Activated B cell treated with CpG ODN at 0.5 μM for 24 hours (primary cell): ENCODE measurements at regions not wholly inside any gene's neighbourhood (a gene's known extent, or its start where the extent isn't known, plus 50 kb on each side); places are given as distances from the start of the nearest gene placed in this dataset.

Experiments used
- ATAC-seq: fragments of 200-7000 bp; cut with Tn5 transposase; one replicate; pipeline ENCODE4 v1.10.0; 2021; ENCODE audit warnings: low read depth, mild to moderate bottlenecking, moderate library complexity
- CTCF ChIA-PET: fragments of 350-600 bp; sonication (Branson Sonifier 250); formaldehyde crosslinking; loops from one replicate; lab custom pipeline; 2021; ENCODE audit warnings: antibody characterized with exemption; lab: Charles Lee
- POLR2A ChIA-PET: fragments of 350-600 bp; sonication (Branson Sonifier 250); formaldehyde crosslinking; loops from one replicate; lab custom pipeline; 2021; ENCODE audit warnings: antibody characterized with exemption; lab: Charles Lee
- DNase-seq: peaks from one replicate; pipeline ENCODE4 v3.0.0; 2022
- H3K27ac Mint-ChIP-seq: one replicate; pipeline ENCODE4 v1.8.0; 2020; ENCODE audit warnings: mixed read lengths
- H3K27me3 Mint-ChIP-seq: one replicate; pipeline ENCODE4 v1.8.0; 2021; ENCODE audit warnings: mixed read lengths
- H3K36me3 Mint-ChIP-seq: one replicate; pipeline ENCODE4 v1.8.0; 2021; ENCODE audit warnings: low read depth, mixed read lengths
- H3K4me1 Mint-ChIP-seq: one replicate; pipeline ENCODE4 v1.8.0; 2021; ENCODE audit warnings: mixed read lengths
- H3K4me3 Mint-ChIP-seq: one replicate; pipeline ENCODE4 v1.8.0; 2020; ENCODE audit warnings: mild to moderate bottlenecking, mixed read lengths
- H3K9me3 Mint-ChIP-seq: one replicate; pipeline ENCODE4 v1.8.0; 2020; ENCODE audit warnings: mixed read lengths
- intact Hi-C: fragments of 100-400 bp; cut with micrococcal nuclease; formaldehyde crosslinking; loops from one replicate; pipeline ENCODE4 v1.15.1; 2024
- TF ChIP-seq, protein P1 (sequence below): fragments of 200-600 bp; IDR thresholded peaks from one replicate; pipeline ENCODE4 v1.8.0; 2022; ENCODE audit warnings: antibody characterized with exemption, mild to moderate bottlenecking

DNA sequence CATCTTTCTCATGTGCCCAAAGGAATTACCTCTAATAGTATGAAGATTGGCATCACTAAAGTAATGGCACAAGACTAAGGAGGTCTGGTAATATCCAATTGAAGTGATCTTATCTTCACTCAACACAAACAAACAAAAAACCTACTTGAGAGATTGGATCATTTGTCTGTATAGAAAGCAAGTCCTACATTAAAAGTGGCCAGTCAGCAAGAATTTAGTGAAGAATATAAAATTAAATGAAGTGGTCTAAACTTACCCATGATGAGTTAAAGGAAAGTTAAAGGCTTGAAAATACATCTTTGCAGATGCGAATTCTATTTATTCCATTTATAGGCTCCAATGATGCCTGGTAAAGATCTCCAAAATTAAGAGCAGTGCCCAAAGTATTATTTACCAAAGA, 350.3 kb upstream of the PCSK5 start:
- Mint-ChIP-seq H3K27ac (no peak overlapping the region), H3K4me1 (no peaks in the 10 kb centered on the region), H3K9me3 (peaks cover 7% of the 10 kb centered on the region), H3K27me3 (no peaks in the 10 kb centered on the region), H3K36me3 (no peaks in the 10 kb centered on the region), H3K4me3 (no peak overlapping the region)
- ChIA-PET POLR2A (no interaction called here), CTCF (no interaction called here)
- ATAC-seq = no peak
- no peak for DNase-seq
- intact Hi-C loops = no loop called here
- TF ChIP-seq, protein P1, sequence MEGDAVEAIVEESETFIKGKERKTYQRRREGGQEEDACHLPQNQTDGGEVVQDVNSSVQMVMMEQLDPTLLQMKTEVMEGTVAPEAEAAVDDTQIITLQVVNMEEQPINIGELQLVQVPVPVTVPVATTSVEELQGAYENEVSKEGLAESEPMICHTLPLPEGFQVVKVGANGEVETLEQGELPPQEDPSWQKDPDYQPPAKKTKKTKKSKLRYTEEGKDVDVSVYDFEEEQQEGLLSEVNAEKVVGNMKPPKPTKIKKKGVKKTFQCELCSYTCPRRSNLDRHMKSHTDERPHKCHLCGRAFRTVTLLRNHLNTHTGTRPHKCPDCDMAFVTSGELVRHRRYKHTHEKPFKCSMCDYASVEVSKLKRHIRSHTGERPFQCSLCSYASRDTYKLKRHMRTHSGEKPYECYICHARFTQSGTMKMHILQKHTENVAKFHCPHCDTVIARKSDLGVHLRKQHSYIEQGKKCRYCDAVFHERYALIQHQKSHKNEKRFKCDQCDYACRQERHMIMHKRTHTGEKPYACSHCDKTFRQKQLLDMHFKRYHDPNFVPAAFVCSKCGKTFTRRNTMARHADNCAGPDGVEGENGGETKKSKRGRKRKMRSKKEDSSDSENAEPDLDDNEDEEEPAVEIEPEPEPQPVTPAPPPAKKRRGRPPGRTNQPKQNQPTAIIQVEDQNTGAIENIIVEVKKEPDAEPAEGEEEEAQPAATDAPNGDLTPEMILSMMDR = no peak

DNA sequence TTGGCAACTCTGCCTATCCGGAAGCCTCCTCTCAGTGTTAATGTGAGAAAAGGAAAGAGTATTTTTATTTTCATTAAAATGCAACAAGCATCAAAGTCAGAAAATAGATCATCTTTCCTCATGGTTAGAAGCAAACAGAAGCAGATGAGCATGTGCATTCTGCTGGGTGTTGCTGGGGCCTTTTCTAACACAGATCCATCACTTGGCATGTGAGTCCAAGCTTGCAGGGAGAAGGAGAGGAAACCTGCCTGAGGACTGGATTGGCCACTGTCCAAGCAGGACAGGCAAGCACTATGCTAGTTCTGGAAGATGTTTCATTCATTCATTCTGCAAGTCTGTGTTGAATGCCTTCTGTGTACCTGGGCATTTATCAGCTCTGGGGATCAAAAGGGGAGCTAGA, 348.7 kb upstream of the PCSK5 start:
- Mint-ChIP-seq H3K27ac (no peak overlapping the region), H3K4me3 (no peak overlapping the region), H3K9me3 (peaks cover 2% of the 10 kb centered on the region), H3K4me1 (no peaks in the 10 kb centered on the region), H3K27me3 (no peaks in the 10 kb centered on the region), H3K36me3 (no peaks in the 10 kb centered on the region)
- ChIA-PET POLR2A (no interaction called here), CTCF (no interaction called here)
- TF ChIP-seq, protein P1 = no peak
- intact Hi-C loops = no loop called here
- ATAC-seq (no peak), DNase-seq (no peak)

DNA sequence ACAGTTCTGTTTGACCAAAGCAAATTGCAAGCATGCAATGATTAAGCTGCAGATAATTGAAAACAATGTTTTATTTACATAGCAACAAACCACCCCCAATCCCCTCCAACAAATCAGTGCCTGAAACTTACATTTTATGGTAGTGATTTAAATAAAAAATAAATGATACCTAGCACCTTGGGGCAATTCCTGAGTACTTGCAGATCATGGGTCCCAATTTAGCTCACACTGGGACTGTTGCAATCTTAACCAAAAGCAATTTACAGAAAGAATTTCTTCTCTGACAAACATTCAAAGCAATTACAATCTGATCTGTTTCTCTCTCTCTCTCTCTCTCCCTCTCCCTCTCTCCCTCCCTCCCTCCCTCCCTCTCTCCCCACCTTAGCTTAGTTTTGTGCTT, 345.7 kb upstream of the PCSK5 start:
- ChIA-PET POLR2A (no interaction called here), CTCF (no interaction called here)
- no peaks in the 10 kb centered on the region for H3K36me3 Mint-ChIP-seq
- no peak for ATAC-seq
- TF ChIP-seq, protein P1 = no peak
- H3K27me3 Mint-ChIP-seq = no peaks in the 10 kb centered on the region
- H3K4me3 Mint-ChIP-seq = no peak overlapping the region
- H3K9me3 Mint-ChIP-seq = no peaks in the 10 kb centered on the region
- no peak for DNase-seq
- intact Hi-C loops = no loop called here
- H3K27ac Mint-ChIP-seq = no peak overlapping the region
- no peaks in the 10 kb centered on the region for H3K4me1 Mint-ChIP-seq

DNA sequence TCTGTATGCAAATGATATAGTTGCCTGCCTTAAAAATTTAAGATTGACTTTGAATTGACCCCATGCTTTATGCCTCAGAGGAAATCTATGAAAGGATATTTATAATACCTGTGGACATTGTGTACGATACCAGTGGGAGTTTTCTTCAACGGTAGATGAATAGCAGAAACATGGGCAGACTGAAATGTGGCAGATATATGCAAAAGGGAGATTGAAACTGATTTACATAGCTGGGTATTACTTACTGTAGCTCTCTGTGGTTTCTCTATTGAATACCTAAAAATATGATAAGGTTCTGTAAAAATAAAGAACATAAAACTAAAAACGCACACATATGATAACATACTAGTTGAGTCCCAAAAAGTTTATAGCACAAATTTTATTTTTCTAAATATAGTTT, 345.2 kb upstream of the PCSK5 start:
- Mint-ChIP-seq H3K27me3 (no peaks in the 10 kb centered on the region), H3K4me1 (no peaks in the 10 kb centered on the region), H3K27ac (no peak overlapping the region), H3K36me3 (no peaks in the 10 kb centered on the region), H3K4me3 (no peak overlapping the region), H3K9me3 (no peaks in the 10 kb centered on the region)
- ATAC-seq (no peak), DNase-seq (no peak)
- ChIA-PET POLR2A (no interaction called here), CTCF (no interaction called here)
- intact Hi-C loops = no loop called here
- TF ChIP-seq, protein P1 = no peak

DNA sequence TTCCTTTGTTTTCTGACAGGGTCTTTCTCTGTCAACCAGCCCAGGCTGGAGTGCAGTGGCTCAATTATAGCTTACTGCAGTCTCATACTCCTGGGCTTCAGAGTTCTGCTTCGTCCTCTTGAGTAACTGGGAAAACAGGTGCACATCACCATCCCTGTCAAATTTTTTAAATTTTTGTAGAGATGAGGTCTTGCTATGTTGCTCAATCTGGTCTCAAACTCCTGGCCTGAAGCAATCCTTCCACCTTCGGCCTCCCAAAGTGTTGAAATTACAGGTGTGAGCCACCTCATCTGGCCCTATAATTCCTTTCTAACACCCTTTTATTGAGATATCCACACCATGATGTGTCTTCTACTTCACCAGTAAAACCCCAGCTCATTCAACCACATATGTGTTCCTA, 341.6 kb upstream of the PCSK5 start:
- no peak for DNase-seq
- Mint-ChIP-seq H3K4me3 (no peak overlapping the region), H3K9me3 (peaks cover 2% of the 10 kb centered on the region), H3K36me3 (no peaks in the 10 kb centered on the region), H3K27me3 (no peaks in the 10 kb centered on the region), H3K27ac (no peak overlapping the region), H3K4me1 (no peaks in the 10 kb centered on the region)
- ChIA-PET CTCF (no interaction called here), POLR2A (interaction anchor here (0.6 kb wide), 1 partner anchor 44 kb away, joined by 7 read pairs; no protein-coding TSS in a partner anchor)
- TF ChIP-seq, protein P1 = no peak
- intact Hi-C loops = no loop called here
- no peak for ATAC-seq
